Lung microvascular endothelial cell (primary cell): ENCODE measurements at regions not wholly inside any gene's neighbourhood (a gene's known extent, or its start where the extent isn't known, plus 50 kb on each side); places are given as distances from the start of the nearest gene placed in this dataset.
"Not testable (repeated sequence)": the region's sequence is repeated elsewhere in the genome, so short reads cannot be mapped to it uniquely, and the experiment has no call there.

Experiments
- DNase-seq, 2 donors: peaks; one replicate each; pipeline versions ENCODE4 v3.0.0 to v3.0.0-alpha.2; 2010; ENCODE audit warnings: low read depth in 2 of 2

GRCh38 chr5:17326600-17327037 lies 109.2 kb downstream of the BASP1 start:
- DNase-seq = no peak

DNA sequence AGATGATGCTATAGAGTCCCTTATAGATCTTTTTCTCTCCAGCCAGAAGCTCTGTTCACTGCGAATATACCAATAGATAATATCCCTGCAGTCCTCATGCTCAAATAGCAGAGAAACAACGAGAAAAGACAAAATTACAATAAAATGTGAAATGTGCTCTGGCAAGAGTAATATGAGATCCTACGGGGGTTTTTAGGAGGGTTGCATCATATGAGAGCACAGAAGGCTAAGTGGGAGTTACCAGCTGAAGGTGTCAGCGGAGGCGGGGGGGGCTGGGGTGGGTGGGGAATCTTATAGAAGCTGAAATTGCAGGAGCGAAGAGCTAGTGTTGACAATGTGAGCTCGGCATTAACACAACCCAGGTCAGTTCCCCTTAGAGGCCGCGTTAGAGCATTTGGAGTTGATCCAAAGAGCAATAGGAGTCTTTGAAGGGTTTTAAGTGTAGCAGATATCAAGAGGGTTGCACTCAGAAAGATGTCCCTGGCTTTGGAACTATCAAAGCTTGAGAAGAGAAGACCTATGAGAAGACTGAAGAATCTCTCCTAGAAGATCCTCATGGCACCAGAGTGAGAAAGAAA lies 109.7 kb downstream of the BASP1 start:
- no peak for DNase-seq

GRCh38 chr5:17329571-17329970 lies 112.1 kb downstream of the BASP1 start:
- no peak for DNase-seq

DNA sequence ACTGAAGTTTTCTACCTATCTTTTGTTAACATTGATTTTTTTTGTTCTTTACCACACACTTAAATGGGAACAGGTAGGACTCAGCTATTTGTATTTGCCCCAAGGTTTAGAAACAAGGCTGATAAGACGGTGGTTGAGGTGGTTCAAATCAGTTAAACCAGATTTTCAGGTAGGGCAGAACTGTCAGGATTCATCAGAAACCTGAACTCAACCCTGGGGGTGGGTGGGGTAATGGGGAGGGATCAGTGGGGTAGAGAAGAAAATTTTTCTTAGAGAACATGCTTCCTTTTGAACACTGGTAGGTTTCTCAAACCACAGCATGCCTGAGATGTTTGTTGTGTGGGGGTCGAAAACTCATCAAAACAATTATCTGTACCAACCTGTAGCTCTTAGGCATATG lies 113.0 kb downstream of the BASP1 start:
- no peak for DNase-seq

DNA sequence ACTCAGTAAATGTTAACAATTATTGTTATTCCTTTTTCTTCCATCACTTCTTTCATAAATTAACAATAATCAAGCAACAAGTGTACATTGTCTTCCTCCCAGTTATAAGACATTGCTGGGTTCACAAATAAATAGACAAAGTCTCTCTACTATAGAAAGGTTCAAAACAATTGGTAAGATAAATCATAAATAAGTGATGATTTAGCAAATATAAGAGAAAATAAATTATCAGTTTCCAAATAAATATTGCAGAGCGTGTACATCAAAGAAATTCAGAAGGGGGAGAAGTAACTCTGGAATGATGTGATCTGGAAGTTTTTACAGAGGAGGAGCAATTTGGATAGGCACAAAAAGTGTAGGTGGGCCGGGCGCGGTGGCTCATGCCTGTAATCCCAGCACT lies 114.2 kb downstream of the BASP1 start:
- DNase-seq = no peak

- DNase-seq = no peak
These were observed 116.3 kb downstream of the BASP1 start for GRCh38 chr5:17333755-17334154.

GRCh38 chr5:17336054-17336453 lies 118.6 kb downstream of the BASP1 start:
- no peak for DNase-seq

DNA sequence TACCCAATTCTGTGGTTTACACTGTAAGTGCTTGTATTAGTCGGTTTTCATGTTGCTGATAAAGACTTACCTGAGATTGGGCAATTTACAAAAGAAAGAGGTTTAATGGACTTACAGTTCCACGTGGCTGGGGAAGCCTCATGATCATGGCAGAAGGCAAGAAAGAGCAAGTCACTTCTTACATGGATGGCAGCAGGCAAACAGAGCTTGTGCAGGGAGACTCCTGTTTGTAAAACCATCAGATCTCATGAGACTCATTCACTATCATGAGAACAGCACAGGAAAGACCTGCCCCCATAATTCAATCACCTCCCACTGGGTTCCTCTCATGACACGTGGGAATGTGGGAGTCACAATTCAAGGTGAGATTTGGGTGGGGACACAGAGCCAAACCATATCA lies 119.3 kb downstream of the BASP1 start:
- DNase-seq = not testable (repeated sequence)

- no peak for DNase-seq
These were observed 122.4 kb downstream of the BASP1 start for GRCh38 chr5:17339841-17340240.

- DNase-seq = peak in 1 of 2 donors; percentile 1
These were observed 122.9 kb downstream of the BASP1 start for GRCh38 chr5:17340379-17340778.

- peak in 1 of 2 donors; percentile 16 for DNase-seq
These were observed 123.4 kb downstream of the BASP1 start for GRCh38 chr5:17340819-17341218.

DNA sequence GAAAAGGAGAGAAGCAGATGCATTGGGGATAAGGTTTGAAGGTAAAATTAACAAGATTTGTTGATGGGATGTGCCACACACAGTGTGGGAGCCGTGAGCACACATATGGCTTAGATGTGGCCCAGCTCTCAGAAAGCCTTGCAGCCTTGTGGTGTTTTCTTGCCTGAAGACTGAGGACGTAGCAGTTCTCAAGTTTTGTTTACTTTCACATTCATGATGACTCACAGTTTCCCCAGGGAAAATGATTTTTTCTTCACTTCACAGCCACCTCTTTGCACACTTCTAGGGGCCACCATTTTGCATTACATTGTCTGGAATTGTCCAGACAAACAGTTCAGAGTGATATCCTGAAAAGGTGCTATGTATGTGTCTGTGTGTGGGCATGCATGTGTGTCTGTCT lies 126.2 kb downstream of the BASP1 start:
- peak; percentile 0 to 80 for DNase-seq

DNA sequence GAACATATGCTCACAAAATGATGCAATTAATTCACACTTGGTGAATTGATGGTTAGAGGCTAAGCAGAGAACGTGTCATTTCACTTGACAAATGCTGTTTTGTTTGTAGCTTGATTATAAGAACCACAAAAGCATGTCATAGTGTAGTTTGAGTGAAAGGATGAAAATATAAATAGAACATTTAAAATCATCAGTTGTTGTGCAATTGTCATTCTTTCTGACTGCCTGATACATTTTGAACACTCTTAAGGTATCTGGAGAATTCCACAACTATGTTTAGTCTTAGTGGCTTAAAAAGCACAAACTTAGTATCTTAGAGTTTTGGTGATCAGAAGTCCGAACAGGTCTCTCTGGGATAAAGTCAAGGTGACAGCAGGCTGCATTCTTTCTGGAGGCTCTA lies 129.4 kb downstream of the BASP1 start:
- no peak for DNase-seq

- DNase-seq = no peak
These were observed 134.8 kb downstream of the BASP1 start for GRCh38 chr5:17352223-17352622.

GRCh38 chr5:17354265-17354664 lies 136.8 kb downstream of the BASP1 start:
- DNase-seq = no peak

- peak in 1 of 2 donors; percentile 37 for DNase-seq
These were observed 138.3 kb downstream of the BASP1 start for GRCh38 chr5:17355586-17356346.

GRCh38 chr5:17356551-17356950 lies 139.1 kb downstream of the BASP1 start:
- DNase-seq = no peak

DNA sequence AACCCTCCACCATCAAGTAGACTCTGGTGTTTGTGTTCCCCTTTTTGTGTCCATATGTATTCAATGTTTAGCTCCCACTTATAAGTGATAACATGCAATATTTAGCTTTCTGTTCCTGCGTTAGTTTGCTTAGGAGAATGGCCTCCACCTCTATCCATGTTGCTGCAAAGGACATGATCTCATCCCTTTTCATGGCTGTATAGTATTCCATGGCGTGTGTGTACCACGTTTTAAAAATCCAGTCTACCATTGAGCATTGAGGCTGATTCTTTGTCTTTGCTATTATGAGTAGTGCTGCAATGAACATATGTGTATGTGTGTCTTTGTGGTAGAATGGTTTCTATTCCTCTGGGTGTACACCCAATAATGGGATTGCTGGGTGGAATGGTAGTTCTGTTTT lies 140.1 kb downstream of the BASP1 start:
- no peak for DNase-seq

- DNase-seq = no peak
These were observed 140.0 kb upstream of the TAF11L2 start for GRCh38 chr5:17358031-17358430.

DNA sequence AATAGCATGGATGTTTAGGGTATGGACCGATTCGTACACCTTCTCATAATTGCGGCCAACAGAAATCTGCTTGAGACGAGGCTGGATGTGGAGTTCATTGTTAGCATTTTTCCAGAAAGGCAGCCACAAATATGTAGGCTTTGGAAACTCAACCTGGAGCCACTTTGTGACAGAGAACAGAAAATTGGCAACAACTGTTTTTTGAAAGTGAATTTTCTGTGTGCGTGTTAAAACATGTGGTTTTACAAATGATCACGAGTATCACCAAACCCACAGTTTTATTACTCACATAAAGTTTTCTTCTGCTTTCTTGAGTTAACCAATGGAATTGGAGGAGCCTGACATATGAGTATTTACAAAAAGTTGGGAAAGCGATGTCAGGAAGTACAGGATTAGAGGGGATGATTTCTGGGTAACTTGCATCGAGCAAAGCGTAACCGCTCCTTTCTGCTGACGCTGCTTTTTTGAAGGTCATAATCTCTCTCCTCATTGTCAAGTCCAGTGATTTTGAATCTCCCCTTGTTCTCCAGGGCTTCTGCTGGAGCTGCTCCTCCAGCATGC lies 138.5 kb upstream of the TAF11L2 start:
- DNase-seq = no peak

GRCh38 chr5:17360879-17361278 lies 137.2 kb upstream of the TAF11L2 start:
- no peak for DNase-seq

DNA sequence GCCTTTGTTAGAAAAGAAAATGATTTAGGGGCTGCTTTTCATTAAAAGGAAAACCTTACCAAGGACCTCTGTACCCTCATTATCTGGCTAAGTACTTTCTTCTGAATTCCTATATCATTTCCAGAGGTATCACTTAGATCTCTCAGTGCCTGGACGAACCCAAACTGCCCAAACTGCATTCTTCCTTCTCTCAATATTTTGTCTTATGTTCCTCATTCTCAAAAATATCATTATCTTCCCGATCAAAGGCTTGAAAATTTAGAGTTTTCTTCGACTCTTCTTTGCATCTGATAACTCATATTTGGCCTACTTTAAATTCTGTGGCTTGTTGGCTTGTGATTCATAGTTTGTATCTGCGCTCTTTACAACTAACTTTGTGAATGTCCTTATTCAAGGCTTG lies 136.7 kb upstream of the TAF11L2 start:
- no peak for DNase-seq
